ENCODE measurements at regions not wholly inside any gene's neighbourhood (a gene's known extent, or its start where the extent isn't known, plus 50 kb on each side); places are given as distances from the start of the nearest gene placed in this dataset.

- TF ChIP-seq ZNF248 (tag by site-specific recombination; IDR thresholded peaks at IDR 0.05) (no peak), ZNF155 (tag by site-specific recombination; IDR thresholded peaks at IDR 0.05) (no peak), ZNF211 (tag by site-specific recombination; IDR thresholded peaks at IDR 0.05; ENCODE audit: low read depth) (no peak)
- POLR2A ChIA-PET: no interaction called here
- H3K36me3 ChIP-seq (ENCODE audit: control insufficient read depth in 2 of 2, insufficient read depth in 1 of 2, low read length in 2 of 2): no peaks in the 10 kb centered on the region
- CTCF ChIA-PET: no interaction called here
- H3K4me3 ChIP-seq (ENCODE audit: low read depth, low read length): no peak overlapping the region
- no peaks in the 10 kb centered on the region for H3K4me1 ChIP-seq (ENCODE audit: control insufficient read depth, insufficient read depth, low read length)
- no peaks in the 10 kb centered on the region for H3K9me3 ChIP-seq (ENCODE audit: control insufficient read depth, insufficient read depth, low read depth, low read length)
- H3K27ac ChIP-seq (ENCODE audit: extremely low read depth, low read depth, low read length): no peak overlapping the region
These were observed 595.6 kb downstream of the CAAP1 start for GRCh38 chr9:26296910-26297572.

- H3K27ac ChIP-seq (ENCODE audit: extremely low read depth, low read depth, low read length): no peak overlapping the region
- no peaks in the 10 kb centered on the region for H3K9me3 ChIP-seq (ENCODE audit: control insufficient read depth, insufficient read depth, low read depth, low read length)
- no peaks in the 10 kb centered on the region for H3K36me3 ChIP-seq (ENCODE audit: control insufficient read depth in 2 of 2, insufficient read depth in 1 of 2, low read length in 2 of 2)
- H3K4me1 ChIP-seq (ENCODE audit: control insufficient read depth, insufficient read depth, low read length): no peaks in the 10 kb centered on the region
- TF ChIP-seq ZFHX2 (tag by site-specific recombination; conservative IDR thresholded peaks at IDR 0.05) (no peak), ZBTB11 (tag by site-specific recombination; conservative IDR thresholded peaks at IDR 0.05; ENCODE audit: low read depth) (no peak), ZNF580 (tag by site-specific recombination; IDR thresholded peaks at IDR 0.05) (no peak), GLIS2 (tag by site-specific recombination; IDR thresholded peaks at IDR 0.05) (no peak), ZNF514 (tag by site-specific recombination; IDR thresholded peaks at IDR 0.05) (no peak), ELK4 (IDR thresholded peaks at IDR 0.05; ENCODE audit: borderline replicate concordance, low read depth, low read length) (no peak), ZNF146 (tag by site-specific recombination; IDR thresholded peaks at IDR 0.05) (no peak), ZNF248 (tag by site-specific recombination; IDR thresholded peaks at IDR 0.05) (no peak), ZNF112 (tag by site-specific recombination; IDR thresholded peaks at IDR 0.05) (no peak), EGR2 (tag by site-specific recombination; IDR thresholded peaks at IDR 0.05; ENCODE audit: low read depth) (no peak), ZNF645 (tag by site-specific recombination; IDR thresholded peaks at IDR 0.05) (no peak), ZBTB21 (tag by site-specific recombination; IDR thresholded peaks at IDR 0.05) (no peak), ZNF558 (tag by site-specific recombination; IDR thresholded peaks at IDR 0.05) (no peak)
- ChIA-PET CTCF (no interaction called here), POLR2A (no interaction called here)
- H3K4me3 ChIP-seq (ENCODE audit: low read depth, low read length): no peak overlapping the region
These were observed 599.7 kb downstream of the CAAP1 start for GRCh38 chr9:26292943-26293342.

- Histone ChIP-seq H3K9me3 (ENCODE audit: control insufficient read depth, insufficient read depth, low read depth, low read length) (no peaks in the 10 kb centered on the region), H3K4me3 (ENCODE audit: low read depth, low read length) (no peak overlapping the region), H3K4me1 (ENCODE audit: control insufficient read depth, insufficient read depth, low read length) (no peaks in the 10 kb centered on the region), H3K27ac (ENCODE audit: extremely low read depth, low read depth, low read length) (no peak overlapping the region), H3K36me3 (ENCODE audit: control insufficient read depth in 2 of 2, insufficient read depth in 1 of 2, low read length in 2 of 2) (no peaks in the 10 kb centered on the region)
- POLR2A ChIA-PET: no interaction called here
- TF ChIP-seq GFI1B (tag by site-specific recombination; IDR thresholded peaks at IDR 0.05) (no peak), GLI4 (tag by site-specific recombination; IDR thresholded peaks at IDR 0.05) (no peak), OVOL3 (tag by site-specific recombination; IDR thresholded peaks at IDR 0.05) (no peak), ZNF18 (tag by site-specific recombination; IDR thresholded peaks at IDR 0.05) (no peak), ZNF658 (tag by site-specific recombination; IDR thresholded peaks at IDR 0.05) (no peak), SALL2 (tag by site-specific recombination; IDR thresholded peaks at IDR 0.05; ENCODE audit: borderline replicate concordance) (no peak), ZNF302 (tag by site-specific recombination; IDR thresholded peaks at IDR 0.05; ENCODE audit: low read depth) (no peak), ZNF548 (tag by site-specific recombination; IDR thresholded peaks at IDR 0.05) (no peak), ZNF514 (tag by site-specific recombination; IDR thresholded peaks at IDR 0.05) (no peak), EGR2 (tag by site-specific recombination; IDR thresholded peaks at IDR 0.05; ENCODE audit: low read depth) (no peak)
- CTCF ChIA-PET: no interaction called here
These were observed 593.4 kb upstream of the TUSC1 start for GRCh38 chr9:26271495-26272122.

All from HEK293 (cell line).